ENCODE measurements at regions not wholly inside any gene's neighbourhood (a gene's known extent, or its start where the extent isn't known, plus 50 kb on each side); places are given as distances from the start of the nearest gene placed in this dataset.

DNA sequence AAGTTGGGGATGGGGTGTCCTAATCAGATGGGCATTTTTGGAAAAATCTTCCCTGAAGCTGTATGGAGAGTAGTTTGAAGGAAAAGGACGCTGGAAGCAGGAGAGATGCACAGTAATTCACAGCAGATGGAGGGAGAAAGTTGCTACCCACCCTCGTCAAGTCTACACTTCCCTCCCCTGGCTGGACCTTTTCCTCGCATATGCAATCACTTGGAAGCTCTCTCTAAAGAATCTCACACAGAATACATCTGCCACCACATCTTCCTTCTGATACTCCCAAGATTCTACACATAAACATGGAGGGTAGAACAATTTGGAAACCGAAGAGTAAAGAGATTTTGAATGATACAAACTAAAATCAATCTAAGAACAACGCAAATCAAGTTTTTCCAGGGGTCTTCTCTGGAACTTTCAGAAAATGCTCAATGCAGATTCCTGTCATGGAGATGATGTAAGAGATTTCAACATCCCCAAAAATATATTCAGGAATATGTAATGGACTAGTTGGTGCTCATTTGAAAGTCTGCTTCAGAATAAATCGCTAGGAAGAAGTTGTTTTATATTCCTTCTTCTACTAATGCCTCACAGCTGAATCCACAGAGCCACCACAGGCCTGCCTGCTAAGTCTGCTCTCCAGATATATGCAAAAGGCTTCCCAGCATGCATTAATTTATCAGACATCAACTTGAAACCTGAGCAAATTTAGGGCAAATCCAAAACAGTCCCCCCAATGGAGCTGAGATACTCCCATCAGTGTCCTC, 291.5 kb downstream of the LRATD1 start:
- CTCF ChIA-PET: interaction anchor here (1.8 kb wide), 1 partner anchor 14 kb away, joined by 4 read pairs; no protein-coding TSS in a partner anchor
- no peak for DNase-seq (ENCODE audit: extremely low spot score)
- POLR2A ChIA-PET: no interaction called here
- no peak for TF ChIP-seq CTCF (IDR thresholded peaks at IDR 0.05; ENCODE audit: control extremely low read depth, extremely low read depth, low read depth, missing control alignments)

- POLR2A ChIA-PET: no interaction called here
- TF ChIP-seq CTCF (IDR thresholded peaks at IDR 0.05; ENCODE audit: control extremely low read depth, extremely low read depth, low read depth, missing control alignments): no peak
- DNase-seq (ENCODE audit: extremely low spot score): no peak
- CTCF ChIA-PET: no interaction called here
Measured at GRCh38 chr2:14925471-14925870, 293.0 kb downstream of the LRATD1 start.

DNA sequence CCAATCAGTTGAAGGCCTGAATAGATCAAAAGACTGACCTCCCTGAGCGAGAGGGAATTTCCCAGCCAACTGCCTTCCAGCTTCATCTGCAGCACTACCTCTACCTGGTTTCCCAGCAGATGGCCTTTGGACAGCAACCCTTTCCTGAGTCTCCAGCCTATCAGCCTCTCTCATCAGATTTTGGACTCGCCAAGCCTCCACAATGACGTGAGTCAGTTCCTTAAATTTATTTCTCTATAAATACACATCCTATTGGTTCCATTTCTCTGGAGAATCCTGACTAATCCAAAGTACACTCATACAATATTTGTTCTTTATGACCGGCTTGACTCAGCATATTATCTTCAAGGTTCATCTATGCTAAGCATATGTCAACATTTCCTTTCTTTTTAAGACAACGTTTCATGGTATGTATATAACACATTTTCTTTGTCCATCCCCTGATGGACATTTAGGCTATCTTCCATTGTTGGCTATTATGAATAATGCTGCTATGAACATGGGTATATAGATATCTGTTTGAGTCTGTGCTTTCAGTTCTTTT, 294.6 kb downstream of the LRATD1 start:
- POLR2A ChIA-PET: no interaction called here
- DNase-seq (ENCODE audit: extremely low spot score): no peak
- no peak for TF ChIP-seq CTCF (IDR thresholded peaks at IDR 0.05; ENCODE audit: control extremely low read depth, extremely low read depth, low read depth, missing control alignments)
- CTCF ChIA-PET: interaction anchor here (0.8 kb wide), 1 partner anchor 10 kb away, joined by 3 read pairs; no protein-coding TSS in a partner anchor

DNA sequence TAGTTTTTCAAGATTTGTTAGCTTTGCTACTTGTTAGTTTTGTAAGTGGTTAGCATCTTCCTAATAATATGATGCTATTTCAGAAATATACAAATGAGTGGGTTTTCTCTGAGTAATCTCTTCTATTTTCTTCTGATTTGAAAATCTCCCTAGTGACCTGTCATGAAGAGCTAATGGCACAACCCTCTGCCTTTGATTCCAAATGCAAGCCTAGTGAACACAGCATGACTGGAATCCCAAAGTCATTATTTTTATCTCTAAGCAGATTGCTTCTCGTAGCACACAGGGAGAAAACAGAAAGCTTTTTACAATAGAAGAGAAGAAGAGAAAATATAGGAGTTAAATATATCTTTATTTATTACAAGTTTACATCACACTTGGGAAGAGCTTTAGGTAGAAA, 295.5 kb downstream of the LRATD1 start:
- DNase-seq (ENCODE audit: extremely low spot score): no peak
- ChIA-PET POLR2A (no interaction called here), CTCF (interaction anchor here (0.8 to 1.3 kb wide), 3 partner anchors 11 to 649 kb away, joined by 3 read pairs; no protein-coding TSS in a partner anchor)
- no peak for TF ChIP-seq CTCF (IDR thresholded peaks at IDR 0.05; ENCODE audit: control extremely low read depth, extremely low read depth, low read depth, missing control alignments)

- ChIA-PET CTCF (interaction anchor here (1.0 kb wide), 1 partner anchor 27 kb away, joined by 3 read pairs; no protein-coding TSS in a partner anchor), POLR2A (no interaction called here)
- DNase-seq (ENCODE audit: extremely low spot score): no peak
- TF ChIP-seq CTCF (IDR thresholded peaks at IDR 0.05; ENCODE audit: control extremely low read depth, extremely low read depth, low read depth, missing control alignments): no peak
Measured at GRCh38 chr2:14930441-14930840, 297.9 kb downstream of the LRATD1 start.

DNA sequence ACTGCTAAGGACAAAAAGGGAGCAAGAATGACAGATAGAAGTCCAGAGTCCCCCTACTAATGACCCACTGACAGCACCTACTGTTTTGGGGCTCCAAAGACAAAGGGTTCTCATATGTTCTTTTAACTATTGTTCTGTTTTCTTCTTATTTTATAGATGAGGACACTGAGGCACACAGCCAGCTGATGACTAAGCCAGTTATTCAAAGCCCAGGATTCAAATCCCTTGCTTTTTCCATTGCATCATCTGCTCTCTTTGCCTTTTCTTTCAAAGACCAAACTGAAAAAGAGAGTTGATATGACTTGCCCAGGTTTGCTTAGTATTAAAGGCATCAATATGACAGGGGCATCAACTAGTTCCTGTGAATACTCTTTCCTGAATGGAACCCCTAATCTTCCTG, 299.8 kb downstream of the LRATD1 start:
- no peak for DNase-seq (ENCODE audit: extremely low spot score)
- TF ChIP-seq CTCF (IDR thresholded peaks at IDR 0.05; ENCODE audit: control extremely low read depth, extremely low read depth, low read depth, missing control alignments): no peak
- CTCF ChIA-PET: interaction anchor here (1.5 kb wide), 1 partner anchor 12 kb away, joined by 3 read pairs; no protein-coding TSS in a partner anchor
- POLR2A ChIA-PET: no interaction called here
